Panc1 (cell line): ENCODE measurements at regions not wholly inside any gene's neighbourhood (a gene's known extent, or its start where the extent isn't known, plus 50 kb on each side); places are given as distances from the start of the nearest gene placed in this dataset.

Experiments
- POLR2AphosphoS5 ChIP-seq: IDR thresholded peaks from 2 replicates; pipeline ENCODE4 v1.6.1; 2012; ENCODE audit warnings: mild to moderate bottlenecking, low read depth, low read length, moderate library complexity
- REST ChIP-seq, 2 experiments: IDR thresholded peaks; 2 replicates each; pipeline ENCODE4 v1.6.1; 2011 to 2012; ENCODE audit warnings: low read depth in 2 of 2, control low read depth in 1 of 2, low read length in 1 of 2, mild to moderate bottlenecking in 1 of 2, moderate library complexity in 1 of 2; ENCODE audit not compliant: insufficient read depth in 1 of 2
- SIN3A ChIP-seq: IDR thresholded peaks from 2 replicates; pipeline ENCODE4 v1.6.1; 2012; ENCODE audit warnings: low read depth, mild to moderate bottlenecking, low read length, moderate library complexity, borderline replicate concordance; ENCODE audit not compliant: insufficient read depth
- TF ChIP-seq, protein P1 (sequence below): fragments of 450-650 bp; IDR thresholded peaks from 2 replicates; pipeline ENCODE4 v1.5.1; 2017; ENCODE audit warnings: mild to moderate bottlenecking

DNA sequence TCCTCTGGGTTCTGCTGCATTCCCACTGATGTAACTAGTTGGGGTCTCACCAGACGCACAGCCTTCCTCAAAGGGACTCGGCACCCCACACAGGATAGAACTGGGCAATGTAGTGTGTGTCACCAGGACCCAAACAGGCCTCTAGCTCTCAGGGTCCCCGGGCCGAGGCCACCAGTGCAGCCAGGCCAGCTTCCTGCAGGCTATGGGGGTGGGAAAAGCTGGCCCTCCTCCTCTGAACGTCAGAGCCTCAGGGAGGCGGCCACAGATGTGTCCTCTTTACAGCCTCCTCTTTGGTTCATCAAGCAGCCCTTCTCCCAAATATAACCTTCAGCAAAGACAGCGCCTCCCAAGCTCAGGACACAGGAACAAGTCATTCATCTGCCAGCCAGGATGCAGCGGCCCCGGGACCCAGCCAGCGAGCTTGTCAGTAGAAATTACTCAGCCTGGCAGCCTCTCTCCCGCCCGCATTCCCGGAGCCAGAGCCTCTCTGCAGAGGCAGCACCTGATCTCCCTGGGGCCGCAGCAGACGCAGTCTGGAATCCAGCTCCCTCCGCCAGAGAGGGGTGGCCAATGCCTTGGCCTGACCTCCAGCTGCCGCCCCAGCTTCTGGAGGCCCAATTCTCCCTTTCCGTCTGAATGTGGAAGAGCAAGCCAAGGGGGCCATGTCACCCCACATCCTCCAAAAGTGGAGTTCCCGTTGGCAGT, 288.5 kb downstream of the FBXW7 start:
- TF ChIP-seq POLR2AphosphoS5 = no peak
- TF ChIP-seq, protein P1, sequence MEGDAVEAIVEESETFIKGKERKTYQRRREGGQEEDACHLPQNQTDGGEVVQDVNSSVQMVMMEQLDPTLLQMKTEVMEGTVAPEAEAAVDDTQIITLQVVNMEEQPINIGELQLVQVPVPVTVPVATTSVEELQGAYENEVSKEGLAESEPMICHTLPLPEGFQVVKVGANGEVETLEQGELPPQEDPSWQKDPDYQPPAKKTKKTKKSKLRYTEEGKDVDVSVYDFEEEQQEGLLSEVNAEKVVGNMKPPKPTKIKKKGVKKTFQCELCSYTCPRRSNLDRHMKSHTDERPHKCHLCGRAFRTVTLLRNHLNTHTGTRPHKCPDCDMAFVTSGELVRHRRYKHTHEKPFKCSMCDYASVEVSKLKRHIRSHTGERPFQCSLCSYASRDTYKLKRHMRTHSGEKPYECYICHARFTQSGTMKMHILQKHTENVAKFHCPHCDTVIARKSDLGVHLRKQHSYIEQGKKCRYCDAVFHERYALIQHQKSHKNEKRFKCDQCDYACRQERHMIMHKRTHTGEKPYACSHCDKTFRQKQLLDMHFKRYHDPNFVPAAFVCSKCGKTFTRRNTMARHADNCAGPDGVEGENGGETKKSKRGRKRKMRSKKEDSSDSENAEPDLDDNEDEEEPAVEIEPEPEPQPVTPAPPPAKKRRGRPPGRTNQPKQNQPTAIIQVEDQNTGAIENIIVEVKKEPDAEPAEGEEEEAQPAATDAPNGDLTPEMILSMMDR = no peak
- no peak for TF ChIP-seq REST (IDR thresholded peaks at IDR 0.05; ENCODE audit: insufficient read depth in 1 of 2, low read depth in 2 of 2, low read length in 1 of 2)
- no peak for TF ChIP-seq SIN3A
